ENCODE measurements at regions not wholly inside any gene's neighbourhood (a gene's known extent, or its start where the extent isn't known, plus 50 kb on each side); places are given as distances from the start of the nearest gene placed in this dataset.

DNA sequence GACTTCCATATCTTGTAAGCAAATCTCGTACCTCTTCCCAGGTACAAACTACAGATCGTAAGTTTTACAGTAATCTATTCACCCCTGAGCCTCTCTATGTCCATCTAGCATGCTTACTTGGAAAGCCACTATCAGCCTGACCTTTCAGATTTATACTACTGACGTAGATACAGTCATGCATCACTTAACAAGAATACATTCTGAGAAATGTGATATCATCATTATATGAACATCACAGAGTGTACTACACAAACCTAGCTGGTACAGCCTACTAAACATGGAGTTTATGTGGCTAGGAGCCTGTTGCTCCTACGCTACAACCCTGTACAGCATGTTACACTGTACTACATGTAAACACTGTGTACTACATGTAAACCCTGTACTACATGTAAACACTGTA lies 293.2 kb upstream of the ZNF804A start:
- POLR2A ChIA-PET, result no interaction called here
- Histone ChIP-seq H4K20me1 (replicated peaks; ENCODE audit: control insufficient read depth, insufficient read depth, low read length) (no peaks in the 10 kb centered on the region), H2AFZ (ENCODE audit: low read depth, low read length) (no peak overlapping the region), H3K4me1 (replicated peaks in 1 of 2; ENCODE audit: control insufficient read depth in 2 of 2, insufficient read depth in 2 of 2, low read length in 2 of 2) (no peaks in the 10 kb centered on the region), H3K4me3 (no peak overlapping the region), H3K27ac (ENCODE audit: extremely low read depth, low read depth, low read length) (no peak overlapping the region), H3K27me3 (ENCODE audit: control insufficient read depth in 2 of 2, insufficient read depth in 2 of 2, low read length in 2 of 2) (no peaks in the 10 kb centered on the region), H3K79me2 (ENCODE audit: control insufficient read depth, insufficient read depth, low read length) (no peaks in the 10 kb centered on the region), H3K4me2 (ENCODE audit: insufficient read depth, low read length) (no peak overlapping the region), H3K9me1 (ENCODE audit: control insufficient read depth, insufficient read depth, low read length) (no peaks in the 10 kb centered on the region), H3K9me3 (replicated peaks; ENCODE audit: control insufficient read depth, insufficient read depth, low read depth, low read length) (no peaks in the 10 kb centered on the region; the same call in 1 of the 2 replicates), H3K36me3 (ENCODE audit: control insufficient read depth, insufficient read depth, low read length) (no peaks in the 10 kb centered on the region), H3K9ac (ENCODE audit: insufficient read depth in 1 of 2, low read depth in 2 of 2, low read length in 2 of 2) (no peak overlapping the region)
- in situ Hi-C loops (cut with MboI), result no loop called here
- intact Hi-C loops (cut with micrococcal nuclease), result no loop called here
- ATAC-seq (no peak), DNase-seq (ENCODE audit: extremely low read depth in 1 of 4, low spot score in 3 of 4) (no peak), FAIRE-seq (no peak)
- BruUV-seq (replicated peaks), result no TSS peak
- CTCF ChIA-PET (ENCODE audit: low intra/inter-chr PET ratio), result no interaction called here
- 12% methylated on average over 4 of the region's 4 CpGs for WGBS (ENCODE audit: insufficient coverage, low coverage, missing lambda C conversion rate)
- TF ChIP-seq BCL6 (CRISPR knock-in tag; IDR thresholded peaks at IDR 0.05) (no peak), HOXB6 (CRISPR knock-in tag; IDR thresholded peaks at IDR 0.05; ENCODE audit: borderline replicate concordance) (no peak), GABPA (tag; conservative IDR thresholded peaks at IDR 0.05; ENCODE audit: low read depth) (no peak), ZNF384 (IDR thresholded peaks at IDR 0.05; ENCODE audit: low read depth, low read length) (no peak), ZNF175 (CRISPR knock-in tag; IDR thresholded peaks at IDR 0.05; ENCODE audit: low read depth) (no peak)
- TF ChIP-seq, protein P1, sequence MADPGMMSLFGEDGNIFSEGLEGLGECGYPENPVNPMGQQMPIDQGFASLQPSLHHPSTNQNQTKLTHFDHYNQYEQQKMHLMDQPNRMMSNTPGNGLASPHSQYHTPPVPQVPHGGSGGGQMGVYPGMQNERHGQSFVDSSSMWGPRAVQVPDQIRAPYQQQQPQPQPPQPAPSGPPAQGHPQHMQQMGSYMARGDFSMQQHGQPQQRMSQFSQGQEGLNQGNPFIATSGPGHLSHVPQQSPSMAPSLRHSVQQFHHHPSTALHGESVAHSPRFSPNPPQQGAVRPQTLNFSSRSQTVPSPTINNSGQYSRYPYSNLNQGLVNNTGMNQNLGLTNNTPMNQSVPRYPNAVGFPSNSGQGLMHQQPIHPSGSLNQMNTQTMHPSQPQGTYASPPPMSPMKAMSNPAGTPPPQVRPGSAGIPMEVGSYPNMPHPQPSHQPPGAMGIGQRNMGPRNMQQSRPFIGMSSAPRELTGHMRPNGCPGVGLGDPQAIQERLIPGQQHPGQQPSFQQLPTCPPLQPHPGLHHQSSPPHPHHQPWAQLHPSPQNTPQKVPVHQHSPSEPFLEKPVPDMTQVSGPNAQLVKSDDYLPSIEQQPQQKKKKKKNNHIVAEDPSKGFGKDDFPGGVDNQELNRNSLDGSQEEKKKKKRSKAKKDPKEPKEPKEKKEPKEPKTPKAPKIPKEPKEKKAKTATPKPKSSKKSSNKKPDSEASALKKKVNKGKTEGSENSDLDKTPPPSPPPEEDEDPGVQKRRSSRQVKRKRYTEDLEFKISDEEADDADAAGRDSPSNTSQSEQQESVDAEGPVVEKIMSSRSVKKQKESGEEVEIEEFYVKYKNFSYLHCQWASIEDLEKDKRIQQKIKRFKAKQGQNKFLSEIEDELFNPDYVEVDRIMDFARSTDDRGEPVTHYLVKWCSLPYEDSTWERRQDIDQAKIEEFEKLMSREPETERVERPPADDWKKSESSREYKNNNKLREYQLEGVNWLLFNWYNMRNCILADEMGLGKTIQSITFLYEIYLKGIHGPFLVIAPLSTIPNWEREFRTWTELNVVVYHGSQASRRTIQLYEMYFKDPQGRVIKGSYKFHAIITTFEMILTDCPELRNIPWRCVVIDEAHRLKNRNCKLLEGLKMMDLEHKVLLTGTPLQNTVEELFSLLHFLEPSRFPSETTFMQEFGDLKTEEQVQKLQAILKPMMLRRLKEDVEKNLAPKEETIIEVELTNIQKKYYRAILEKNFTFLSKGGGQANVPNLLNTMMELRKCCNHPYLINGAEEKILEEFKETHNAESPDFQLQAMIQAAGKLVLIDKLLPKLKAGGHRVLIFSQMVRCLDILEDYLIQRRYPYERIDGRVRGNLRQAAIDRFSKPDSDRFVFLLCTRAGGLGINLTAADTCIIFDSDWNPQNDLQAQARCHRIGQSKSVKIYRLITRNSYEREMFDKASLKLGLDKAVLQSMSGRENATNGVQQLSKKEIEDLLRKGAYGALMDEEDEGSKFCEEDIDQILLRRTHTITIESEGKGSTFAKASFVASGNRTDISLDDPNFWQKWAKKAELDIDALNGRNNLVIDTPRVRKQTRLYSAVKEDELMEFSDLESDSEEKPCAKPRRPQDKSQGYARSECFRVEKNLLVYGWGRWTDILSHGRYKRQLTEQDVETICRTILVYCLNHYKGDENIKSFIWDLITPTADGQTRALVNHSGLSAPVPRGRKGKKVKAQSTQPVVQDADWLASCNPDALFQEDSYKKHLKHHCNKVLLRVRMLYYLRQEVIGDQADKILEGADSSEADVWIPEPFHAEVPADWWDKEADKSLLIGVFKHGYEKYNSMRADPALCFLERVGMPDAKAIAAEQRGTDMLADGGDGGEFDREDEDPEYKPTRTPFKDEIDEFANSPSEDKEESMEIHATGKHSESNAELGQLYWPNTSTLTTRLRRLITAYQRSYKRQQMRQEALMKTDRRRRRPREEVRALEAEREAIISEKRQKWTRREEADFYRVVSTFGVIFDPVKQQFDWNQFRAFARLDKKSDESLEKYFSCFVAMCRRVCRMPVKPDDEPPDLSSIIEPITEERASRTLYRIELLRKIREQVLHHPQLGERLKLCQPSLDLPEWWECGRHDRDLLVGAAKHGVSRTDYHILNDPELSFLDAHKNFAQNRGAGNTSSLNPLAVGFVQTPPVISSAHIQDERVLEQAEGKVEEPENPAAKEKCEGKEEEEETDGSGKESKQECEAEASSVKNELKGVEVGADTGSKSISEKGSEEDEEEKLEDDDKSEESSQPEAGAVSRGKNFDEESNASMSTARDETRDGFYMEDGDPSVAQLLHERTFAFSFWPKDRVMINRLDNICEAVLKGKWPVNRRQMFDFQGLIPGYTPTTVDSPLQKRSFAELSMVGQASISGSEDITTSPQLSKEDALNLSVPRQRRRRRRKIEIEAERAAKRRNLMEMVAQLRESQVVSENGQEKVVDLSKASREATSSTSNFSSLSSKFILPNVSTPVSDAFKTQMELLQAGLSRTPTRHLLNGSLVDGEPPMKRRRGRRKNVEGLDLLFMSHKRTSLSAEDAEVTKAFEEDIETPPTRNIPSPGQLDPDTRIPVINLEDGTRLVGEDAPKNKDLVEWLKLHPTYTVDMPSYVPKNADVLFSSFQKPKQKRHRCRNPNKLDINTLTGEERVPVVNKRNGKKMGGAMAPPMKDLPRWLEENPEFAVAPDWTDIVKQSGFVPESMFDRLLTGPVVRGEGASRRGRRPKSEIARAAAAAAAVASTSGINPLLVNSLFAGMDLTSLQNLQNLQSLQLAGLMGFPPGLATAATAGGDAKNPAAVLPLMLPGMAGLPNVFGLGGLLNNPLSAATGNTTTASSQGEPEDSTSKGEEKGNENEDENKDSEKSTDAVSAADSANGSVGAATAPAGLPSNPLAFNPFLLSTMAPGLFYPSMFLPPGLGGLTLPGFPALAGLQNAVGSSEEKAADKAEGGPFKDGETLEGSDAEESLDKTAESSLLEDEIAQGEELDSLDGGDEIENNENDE (IDR thresholded peaks at IDR 0.05; ENCODE audit: low read depth, low read length), result no peak
- TF ChIP-seq, protein P2, sequence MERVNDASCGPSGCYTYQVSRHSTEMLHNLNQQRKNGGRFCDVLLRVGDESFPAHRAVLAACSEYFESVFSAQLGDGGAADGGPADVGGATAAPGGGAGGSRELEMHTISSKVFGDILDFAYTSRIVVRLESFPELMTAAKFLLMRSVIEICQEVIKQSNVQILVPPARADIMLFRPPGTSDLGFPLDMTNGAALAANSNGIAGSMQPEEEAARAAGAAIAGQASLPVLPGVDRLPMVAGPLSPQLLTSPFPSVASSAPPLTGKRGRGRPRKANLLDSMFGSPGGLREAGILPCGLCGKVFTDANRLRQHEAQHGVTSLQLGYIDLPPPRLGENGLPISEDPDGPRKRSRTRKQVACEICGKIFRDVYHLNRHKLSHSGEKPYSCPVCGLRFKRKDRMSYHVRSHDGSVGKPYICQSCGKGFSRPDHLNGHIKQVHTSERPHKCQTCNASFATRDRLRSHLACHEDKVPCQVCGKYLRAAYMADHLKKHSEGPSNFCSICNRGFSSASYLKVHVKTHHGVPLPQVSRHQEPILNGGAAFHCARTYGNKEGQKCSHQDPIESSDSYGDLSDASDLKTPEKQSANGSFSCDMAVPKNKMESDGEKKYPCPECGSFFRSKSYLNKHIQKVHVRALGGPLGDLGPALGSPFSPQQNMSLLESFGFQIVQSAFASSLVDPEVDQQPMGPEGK (CRISPR knock-in tag; IDR thresholded peaks at IDR 0.05; ENCODE audit: borderline replicate concordance), result no peak
- TF ChIP-seq, protein P3, sequence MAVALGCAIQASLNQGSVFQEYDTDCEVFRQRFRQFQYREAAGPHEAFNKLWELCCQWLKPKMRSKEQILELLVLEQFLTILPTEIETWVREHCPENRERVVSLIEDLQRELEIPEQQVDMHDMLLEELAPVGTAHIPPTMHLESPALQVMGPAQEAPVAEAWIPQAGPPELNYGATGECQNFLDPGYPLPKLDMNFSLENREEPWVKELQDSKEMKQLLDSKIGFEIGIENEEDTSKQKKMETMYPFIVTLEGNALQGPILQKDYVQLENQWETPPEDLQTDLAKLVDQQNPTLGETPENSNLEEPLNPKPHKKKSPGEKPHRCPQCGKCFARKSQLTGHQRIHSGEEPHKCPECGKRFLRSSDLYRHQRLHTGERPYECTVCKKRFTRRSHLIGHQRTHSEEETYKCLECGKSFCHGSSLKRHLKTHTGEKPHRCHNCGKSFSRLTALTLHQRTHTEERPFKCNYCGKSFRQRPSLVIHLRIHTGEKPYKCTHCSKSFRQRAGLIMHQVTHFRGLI (CRISPR knock-in tag; IDR thresholded peaks at IDR 0.05), result no peak
